Colon (tissue), 2 donors: ENCODE measurements at regions not wholly inside any gene's neighbourhood (a gene's known extent, or its start where the extent isn't known, plus 50 kb on each side); places are given as distances from the start of the nearest gene placed in this dataset.

ENCODE experiments used
- FAIRE-seq: peaks from 2 replicates; lab custom pipeline; 2012; peaks lifted over from hg19 to GRCh38; lab: Jason Lieb, UNC
- donor health status: control.
- donor health status: control.

DNA sequence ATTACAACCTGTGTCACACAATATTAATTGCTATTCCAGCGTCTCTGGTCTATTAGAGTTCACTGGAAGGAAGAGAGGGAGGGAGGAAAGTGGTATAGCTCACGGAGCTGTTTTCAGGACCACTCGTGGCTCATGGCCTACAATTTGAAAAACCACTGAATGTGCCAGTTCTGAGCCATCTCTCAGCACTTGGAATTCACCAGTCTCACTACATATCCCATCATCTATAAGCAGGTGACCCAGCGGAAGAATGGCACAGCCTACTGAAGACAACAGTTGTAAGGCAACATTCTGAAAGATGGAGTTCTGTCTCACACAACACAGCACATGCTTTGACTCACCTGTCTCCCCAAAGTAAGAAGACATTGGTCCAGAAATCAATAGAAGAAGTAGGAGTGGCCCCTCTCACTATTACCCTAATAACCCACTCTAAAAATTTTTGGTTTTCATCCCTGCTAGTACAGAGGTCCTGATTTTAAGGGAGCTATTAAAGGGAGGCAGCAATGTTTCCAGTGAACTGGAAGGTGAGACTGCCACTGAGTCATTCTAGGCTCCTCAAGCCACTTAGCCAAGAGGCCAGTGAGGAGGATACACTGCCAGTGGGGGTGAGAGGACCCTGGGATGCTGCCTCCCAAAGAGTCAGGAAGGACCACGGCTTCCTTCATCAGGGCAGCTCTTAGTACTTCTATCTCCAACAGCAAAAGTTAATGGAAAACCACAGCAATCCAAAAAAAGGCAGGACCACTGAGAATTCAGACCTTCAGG is 50.0 kb upstream of the DOCK9 start:
- no peak for FAIRE-seq

DNA sequence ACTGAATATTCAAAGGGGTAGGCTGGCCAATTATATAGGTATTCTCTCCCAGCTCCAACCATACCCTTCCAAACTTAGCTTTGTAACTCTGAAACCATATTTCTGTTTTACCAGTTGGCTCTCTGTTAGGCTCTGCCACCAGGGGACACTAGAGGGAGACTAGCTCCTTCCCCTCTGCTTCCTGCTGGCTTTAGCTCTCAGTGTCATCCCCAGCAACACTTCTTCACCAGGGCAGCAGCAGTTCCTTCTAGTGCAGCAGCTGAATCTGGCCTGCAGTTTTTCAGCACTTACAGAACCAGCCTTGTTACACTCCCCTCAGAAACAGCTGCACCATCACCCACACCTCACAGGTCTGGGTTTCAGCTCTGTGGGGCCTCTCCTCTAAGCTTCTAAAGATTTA is 51.0 kb upstream of the DOCK9 start:
- no peak for FAIRE-seq

DNA sequence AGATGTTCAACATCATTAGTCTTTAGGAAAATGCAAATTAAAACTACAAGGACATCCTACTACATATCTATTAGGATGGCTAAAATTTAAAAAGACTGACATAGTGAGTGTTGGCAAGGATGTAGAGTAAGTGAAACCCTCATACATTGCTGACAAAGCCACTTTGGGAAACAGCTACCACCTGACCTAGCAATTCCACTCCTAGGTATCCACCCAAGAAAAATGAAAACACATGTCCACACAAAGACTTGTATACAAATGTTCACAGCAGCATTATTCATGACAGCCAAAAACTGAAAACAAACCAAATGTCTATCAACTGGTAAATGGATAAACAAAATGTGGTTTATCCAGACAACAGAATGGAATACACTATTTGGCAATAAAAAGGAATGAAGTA is 51.7 kb upstream of the DOCK9 start:
- FAIRE-seq: no peak

DNA sequence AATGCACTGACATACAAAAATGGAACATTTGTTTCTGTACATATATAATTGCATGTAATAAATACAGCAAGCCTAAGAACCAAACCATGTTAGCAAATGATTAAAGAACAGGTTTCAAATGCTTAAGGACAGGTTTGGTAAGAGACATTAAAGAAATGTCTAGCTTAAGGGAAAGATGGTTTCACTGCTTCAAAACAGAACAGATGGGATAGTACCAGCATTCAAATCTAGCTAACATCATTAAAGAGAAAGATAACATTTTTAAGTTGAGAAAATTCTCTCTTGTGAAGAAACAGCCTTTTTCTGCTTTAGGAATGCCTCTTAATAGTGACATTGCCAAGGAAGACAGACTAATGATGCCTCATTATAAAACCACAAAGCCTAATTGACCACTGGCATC is 52.5 kb upstream of the DOCK9 start:
- no peak for FAIRE-seq

DNA sequence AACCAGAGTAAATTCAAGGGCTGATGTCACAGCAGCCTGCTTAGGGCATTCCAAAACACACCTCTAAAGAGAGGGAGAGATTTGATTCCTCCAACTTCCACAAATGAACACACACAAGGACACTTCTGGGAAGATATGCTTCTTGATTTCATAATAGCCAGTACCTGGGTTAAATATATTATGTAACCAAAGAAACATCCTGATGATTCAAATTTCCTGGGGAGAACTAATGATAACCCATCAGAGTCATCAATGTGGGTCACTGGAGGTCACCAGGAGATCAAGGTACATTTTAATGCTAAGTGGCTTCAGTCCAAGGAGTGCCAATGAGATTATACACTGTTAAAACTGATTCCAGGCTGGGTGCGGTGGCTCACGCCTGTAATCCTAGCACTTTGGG is 54.0 kb upstream of the DOCK9 start:
- FAIRE-seq: no peak

DNA sequence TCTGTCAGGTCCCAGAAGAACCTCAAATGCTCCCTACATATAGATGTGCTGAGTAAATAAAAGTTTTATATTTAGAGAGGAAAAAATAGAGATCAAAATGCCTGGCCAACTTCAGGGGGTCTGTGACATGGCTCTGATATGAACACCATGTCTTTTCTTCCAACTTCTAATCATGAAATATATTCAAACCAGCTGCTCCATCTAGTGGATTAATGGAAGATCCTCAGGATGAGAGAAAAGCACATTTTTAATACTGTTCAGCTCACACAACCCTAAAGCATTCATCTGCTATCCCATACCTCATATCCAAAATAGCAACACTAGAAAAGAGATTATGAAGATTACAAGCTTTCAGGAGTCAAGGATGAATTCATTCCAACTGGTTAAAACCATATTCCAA is 56.0 kb upstream of the DOCK9 start:
- FAIRE-seq: no peak

DNA sequence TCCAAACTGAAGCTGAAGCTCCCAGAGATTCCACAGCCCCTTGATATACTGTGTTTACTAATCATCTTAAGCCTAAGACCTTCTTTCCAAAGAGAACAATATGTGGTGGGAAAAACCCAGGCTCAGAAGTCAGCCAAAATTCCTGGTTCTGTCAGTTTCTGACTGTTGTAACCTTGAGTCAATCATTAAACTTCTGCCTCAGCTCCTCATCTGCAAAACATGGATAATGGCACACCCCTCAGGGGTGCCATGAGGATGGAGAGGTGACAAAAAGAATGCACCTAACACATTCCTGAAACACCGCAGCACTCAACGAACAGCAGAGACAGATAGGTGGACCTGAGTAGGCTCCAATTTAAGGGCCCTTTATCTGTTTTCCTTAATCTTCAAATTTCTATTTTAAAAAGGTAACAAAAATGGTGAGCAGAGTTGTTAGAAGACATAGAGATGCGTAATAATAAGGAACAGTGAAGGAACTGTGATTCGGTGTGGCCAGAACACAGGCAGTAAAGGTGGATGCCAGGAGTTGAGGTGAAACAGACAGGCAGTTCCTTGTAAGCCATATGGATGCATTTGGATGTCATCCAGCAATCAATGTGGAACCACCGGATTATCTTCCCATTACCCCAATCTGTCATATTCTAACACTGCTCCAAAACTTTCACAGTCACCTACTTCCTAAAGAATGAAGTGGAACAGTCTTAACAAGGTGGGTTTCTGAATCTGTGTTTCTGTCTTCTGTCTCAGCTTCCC is 56.6 kb upstream of the DOCK9 start:
- FAIRE-seq: no peak

DNA sequence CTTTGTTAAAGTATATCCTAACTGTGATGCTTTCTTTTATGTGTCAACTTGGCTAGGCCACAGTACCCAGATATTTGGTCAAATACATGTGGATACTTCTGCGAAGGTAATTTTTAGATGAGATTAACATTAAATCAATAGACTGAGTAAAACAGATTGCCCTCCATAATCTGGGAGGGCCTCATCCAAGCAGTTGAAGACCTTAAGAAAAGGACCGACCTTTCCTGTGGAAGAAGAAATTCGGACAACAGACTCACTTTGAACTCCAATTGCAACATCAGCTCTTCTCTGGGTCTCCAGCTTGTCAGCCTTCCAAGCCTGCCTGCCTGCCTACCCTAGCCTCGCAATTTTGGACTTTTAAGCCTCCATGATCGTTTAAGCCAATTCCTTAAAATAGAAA is 57.9 kb upstream of the DOCK9 start:
- no peak for FAIRE-seq

DNA sequence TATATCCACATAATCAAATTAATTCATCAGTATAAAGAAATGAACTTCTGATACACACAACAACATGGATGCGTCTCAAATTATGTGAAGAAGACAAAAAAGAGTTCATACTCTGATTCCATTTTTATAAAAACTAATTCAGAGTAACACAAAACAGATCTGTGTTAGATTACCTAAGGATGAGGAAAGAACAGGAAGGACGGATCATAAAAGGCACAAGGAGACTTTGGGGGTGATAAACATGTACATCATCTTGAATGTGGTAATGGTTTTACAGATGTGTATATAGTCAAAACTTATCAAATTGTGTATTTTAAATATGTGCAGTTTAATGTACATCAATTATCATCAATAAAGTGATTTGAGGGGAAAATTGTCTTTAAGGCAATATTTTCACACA is 59.9 kb upstream of the DOCK9 start:
- FAIRE-seq: no peak

DNA sequence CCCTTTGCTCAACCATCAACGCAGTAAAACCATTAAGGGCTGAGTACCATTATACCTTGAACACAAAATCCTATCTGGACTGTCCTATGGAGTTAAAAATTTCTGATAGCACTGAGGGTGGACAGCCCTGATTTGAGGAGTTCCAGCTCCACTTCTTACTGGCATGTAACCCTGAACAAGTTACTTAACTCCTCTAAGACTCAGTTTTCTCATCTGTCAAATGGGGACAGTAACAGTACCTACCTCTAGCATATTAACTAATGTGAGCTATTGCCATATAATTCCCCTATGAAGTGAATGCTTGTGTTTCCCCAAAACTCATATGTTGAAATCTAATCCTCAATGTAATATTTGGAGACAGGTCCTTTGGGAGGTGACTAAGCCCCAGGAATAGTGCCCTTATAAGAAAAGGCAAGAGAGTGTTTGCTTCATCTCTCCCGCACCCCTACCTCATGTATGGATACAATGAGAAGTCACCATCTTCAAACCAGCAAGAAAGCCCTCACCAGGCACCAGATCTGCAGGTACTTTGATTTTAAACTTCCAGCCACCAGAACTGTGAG is 61.9 kb upstream of the DOCK9 start:
- no peak for FAIRE-seq

DNA sequence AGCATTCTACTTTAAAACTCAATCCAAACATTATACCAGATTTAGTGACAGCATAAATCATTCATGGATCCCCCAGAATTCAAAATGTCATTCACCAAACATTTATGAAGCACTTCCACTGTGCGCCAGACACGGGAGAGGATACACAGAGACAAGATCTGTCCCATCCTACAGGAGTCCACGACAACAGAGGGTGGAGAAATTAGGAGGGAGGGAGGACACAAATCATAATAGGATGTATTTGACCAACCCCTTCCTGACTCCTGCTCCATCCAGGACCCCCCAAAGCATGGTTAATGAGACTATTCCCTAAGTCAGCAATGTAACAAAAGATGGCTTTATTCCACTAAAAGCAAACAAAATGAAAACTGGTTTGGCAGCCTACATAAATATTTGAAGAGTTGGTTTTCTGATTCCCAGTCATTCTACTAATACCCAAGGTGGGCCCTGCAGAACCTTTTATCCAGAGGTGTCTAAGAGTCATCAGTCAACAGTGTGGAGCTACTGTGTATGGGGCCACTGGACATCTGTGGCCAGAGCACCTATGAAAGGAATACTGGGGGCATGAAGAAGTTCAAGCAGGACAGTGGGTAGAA is 62.8 kb upstream of the DOCK9 start:
- no peak for FAIRE-seq

DNA sequence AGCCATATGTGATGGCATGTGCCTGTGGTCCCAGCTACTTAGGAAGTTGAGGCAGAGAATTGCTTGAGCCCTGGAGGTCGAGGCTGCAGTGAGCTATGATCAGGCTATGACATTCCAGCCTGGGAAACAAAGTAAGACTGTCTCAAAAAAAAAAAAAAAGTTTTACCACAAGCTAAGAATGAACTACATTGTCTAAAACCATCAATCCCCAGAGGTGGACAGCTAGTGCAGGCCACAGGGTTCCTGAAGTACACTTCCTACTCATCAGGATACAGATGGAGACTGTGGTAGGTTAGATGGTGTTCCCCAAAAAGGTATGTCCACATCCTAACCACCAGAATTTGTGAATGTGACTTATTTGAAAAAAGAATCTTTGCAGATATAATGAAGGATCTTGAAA is 63.5 kb upstream of the DOCK9 start:
- FAIRE-seq: no peak

DNA sequence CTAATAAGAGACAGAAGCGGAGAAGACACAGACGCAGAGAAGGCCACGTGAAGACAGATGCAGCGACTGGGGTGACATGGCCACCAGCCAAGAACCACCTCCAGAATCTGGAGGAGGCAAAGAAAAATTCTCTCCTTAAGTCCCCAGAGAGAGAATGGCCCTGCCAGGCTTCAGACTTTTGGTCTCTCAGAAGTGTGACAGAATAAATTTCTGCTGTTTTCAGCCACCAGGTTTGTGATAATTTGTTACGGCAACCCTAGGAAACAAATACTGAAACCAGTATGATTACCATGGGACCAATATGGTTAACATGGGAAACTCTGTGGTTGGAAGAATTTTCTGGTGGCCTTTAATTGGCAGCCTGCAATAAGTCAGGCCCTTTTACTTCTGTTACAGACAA is 63.9 kb upstream of the DOCK9 start:
- no peak for FAIRE-seq

DNA sequence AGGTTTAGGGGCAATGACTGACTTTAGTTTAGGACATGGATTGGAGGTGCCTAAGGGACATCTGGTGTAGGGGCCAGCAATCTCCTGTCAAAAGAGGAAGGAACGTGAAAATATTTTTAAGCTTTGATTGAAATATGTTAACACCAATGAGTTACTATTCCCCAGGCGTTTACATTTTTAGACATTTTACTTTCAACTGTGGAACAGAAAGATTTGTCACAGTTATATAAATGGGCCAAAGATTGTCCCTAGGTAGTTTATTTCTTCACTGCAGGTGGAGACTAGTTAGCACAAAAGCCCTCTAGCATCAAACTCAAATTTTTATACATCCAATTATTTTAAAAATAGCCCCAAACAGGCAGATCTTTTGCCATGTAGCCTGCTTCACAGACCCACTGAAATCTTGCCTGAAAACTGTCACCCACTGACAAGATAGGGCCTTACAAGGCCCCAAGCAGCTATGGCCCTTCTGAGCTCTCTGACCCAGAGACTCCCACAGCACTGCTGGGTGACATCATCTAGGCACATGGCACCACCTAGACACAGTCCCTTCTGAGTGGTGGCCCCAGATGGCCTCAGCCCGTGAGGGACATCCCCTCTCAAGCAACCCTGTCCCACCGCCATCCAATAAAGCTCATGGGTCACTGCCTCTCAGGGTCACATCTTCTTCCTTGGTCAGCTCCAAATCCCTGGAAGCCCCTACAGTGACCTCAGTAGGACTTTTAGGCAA is 64.8 kb upstream of the DOCK9 start:
- no peak for FAIRE-seq

DNA sequence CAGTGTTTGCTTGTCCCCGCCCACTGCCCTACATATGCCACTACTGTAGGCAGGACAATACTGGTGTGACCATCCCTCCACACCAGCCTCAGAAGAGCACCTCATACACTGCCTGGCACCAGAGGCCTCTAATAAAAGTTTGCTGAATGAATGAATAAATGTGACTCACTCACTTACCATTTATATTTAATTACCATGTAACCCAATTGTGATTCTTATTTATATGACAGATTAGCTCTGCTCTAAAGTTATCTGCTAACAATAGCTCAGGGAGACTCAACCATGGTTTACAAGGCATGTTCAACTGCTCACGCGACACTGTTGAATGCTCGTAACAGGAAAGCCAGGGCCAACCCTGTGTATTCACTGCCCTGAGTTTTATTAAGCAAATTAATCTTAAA is 66.0 kb upstream of the DOCK9 start:
- FAIRE-seq: no peak

DNA sequence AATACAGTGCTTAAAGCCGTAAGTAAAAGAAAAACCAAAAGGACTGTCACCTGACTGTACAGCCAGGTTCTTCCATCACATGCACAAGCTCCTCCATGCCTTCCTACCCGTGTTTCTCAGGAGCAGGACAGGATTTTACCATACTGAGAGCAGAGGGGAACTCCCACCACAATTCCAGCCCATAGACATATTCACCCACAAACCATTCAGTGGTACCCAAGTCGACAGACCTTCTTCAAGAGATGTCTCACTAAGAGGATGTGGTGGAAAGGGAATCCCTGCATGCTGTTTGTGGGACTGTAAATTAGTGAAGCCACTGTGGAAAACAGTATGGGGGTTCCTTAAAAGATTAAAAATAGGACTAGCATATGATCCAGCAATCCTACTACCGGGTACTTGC is 66.9 kb upstream of the DOCK9 start:
- FAIRE-seq: no peak

DNA sequence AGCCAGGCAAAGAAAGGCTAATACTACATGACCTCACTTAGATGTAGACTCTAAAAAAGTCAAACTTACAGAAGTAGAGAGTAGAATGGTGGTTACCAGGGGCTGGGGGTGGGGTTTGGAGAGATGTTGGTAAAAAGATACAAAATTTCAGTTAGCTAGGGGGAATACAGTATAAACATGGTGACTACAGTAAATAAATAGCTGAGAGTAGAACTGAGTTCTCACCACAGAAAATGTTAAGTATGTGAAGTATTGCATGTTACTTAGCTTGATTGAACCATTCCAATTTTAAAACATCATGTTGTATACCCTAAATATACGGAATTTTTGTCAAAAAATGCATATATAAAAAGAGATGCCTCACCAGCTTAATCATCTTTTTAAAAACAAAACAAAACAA is 67.5 kb upstream of the DOCK9 start:
- FAIRE-seq: no peak

DNA sequence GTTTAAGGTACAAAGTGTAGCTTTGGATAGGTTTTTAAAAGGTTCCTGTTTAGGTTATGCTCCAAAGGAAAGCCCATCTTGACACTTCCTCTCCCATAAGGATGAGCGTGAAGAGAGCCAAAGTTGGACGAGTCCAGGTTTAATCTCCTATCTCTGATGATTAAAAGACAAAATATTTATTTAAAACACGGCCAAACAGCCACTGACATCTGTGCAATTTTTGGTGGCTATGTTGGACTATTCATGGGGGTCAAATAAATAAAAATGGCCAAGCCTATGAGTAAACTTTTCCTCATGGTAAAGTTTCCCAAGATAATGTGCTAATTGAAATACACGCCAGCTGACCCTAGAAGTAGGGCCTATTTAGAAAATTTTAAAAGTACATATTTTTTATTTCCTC is 69.0 kb upstream of the DOCK9 start:
- FAIRE-seq: no peak

DNA sequence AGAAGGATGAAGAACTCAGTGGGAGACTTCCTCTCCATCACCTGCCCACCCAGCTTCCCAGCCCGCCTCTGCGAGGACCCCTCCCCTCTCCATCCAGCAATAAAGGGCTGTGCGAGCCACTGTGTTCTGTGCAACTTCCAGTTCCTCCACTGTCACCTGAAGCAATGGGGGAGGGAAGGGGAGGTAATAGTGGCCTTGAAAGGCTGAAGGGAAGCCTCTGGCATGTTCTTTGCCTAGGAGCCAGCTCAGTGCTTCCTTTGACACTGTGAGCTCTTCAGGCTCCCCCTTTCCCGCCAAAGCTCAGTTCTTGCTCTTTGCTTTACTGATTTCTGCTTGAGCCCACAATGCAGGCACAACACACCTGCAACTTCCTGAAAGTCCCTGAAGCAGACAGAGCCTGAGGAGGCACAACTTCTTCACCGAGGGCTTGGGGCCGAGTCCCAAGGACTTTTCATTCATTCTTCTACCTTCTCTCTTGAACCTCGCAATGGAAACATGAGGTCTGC is 73.2 kb upstream of the DOCK9 start:
- FAIRE-seq: no peak

DNA sequence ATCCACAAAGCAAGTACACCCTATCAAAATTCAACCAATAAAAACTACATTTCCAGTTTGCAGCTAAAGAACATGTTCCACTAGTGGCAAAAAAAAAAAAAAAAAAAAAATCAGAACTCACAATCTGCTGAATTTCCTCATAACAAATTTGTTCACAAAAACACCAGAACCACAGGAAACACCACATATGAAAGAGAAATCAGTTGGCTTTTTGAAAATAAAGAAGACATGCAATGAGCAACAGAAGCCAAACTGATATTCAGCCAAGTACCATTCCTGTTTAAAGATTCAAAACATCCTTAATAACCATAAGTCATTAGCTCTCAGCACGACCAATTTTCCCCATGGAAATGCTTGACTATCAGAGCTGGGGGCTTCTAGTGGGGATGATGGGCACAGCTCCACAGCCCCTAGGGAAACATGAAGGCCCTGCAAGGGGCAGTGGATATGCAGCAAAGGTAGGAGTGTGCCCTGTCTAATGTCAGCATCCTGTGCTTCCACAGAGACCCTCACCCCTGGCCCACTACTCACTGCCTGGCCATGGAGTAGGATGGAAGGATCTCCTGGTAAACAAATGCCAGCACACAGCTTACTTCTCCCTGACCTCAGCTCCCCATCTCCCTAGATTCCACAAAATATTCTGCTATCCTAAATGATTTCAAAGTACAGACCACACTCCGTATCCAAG is 74.0 kb upstream of the DOCK9 start:
- no peak for FAIRE-seq

DNA sequence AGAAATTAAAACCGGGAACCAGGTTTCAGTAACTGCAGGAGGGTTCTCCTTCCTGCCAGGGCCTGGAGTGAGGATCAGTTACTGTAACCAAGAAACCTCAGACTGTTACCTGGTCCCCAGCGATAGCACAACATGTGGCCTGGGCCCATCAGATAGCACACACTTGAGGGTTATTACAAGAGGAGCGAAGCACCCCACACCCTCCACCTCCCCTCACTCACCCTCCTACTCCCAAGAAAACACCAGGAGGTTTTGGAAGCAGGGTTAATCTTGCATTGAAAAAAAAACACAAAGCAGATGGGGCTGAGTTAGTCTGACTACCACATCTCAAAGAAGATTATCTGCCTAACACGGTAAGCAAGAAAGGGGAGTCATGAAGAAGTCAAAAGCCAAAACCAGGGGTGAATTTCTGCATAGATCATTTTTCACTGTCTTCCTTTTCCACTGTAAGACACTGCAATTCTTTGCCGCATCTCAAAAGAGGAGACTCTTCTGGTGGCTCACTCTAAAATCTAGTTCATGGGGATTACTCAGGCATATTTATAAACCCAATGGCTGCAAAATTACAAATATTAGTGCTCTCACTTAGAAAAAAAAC is 75.9 kb upstream of the DOCK9 start:
- FAIRE-seq: no peak
